Hepatocyte (in vitro differentiated cells): ENCODE measurements at regions not wholly inside any gene's neighbourhood (a gene's known extent, or its start where the extent isn't known, plus 50 kb on each side); places are given as distances from the start of the nearest gene placed in this dataset.

Experiments used
- EZH2 ChIP-seq: fragments of 200-600 bp; sonication (generic); IDR thresholded peaks from 2 replicates; pipeline ENCODE4 v1.6.1; 2016; ENCODE audit warnings: antibody characterized with exemption, mild to moderate bottlenecking, borderline replicate concordance
- TF ChIP-seq, protein P1 (sequence below): fragments of 200-600 bp; sonication (generic); IDR thresholded peaks from 2 replicates; pipeline ENCODE4 v1.5.1; 2016; ENCODE audit warnings: antibody characterized with exemption, mild to moderate bottlenecking; ENCODE audit not compliant: poor library complexity

DNA sequence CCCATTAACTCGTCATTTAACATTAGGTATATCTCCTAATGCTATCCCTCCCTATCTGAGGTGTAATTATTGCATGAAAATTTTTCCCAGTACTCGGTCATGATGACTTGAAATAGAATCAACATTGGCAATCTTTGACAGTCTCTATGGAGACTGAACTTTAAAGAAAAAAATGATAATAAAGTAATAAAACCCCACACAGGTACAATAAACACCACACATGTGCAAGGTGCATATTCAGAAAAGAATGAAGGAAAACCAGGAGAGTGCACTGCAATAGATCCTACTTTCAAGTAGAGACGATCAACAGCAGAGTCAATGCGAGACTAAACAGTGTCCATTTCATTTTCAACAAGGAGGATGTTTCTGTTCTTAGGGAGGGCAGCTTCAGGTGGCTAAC lies 1253.8 kb upstream of the TMEM132C start:
- TF ChIP-seq EZH2, result no peak
- TF ChIP-seq, protein P1, sequence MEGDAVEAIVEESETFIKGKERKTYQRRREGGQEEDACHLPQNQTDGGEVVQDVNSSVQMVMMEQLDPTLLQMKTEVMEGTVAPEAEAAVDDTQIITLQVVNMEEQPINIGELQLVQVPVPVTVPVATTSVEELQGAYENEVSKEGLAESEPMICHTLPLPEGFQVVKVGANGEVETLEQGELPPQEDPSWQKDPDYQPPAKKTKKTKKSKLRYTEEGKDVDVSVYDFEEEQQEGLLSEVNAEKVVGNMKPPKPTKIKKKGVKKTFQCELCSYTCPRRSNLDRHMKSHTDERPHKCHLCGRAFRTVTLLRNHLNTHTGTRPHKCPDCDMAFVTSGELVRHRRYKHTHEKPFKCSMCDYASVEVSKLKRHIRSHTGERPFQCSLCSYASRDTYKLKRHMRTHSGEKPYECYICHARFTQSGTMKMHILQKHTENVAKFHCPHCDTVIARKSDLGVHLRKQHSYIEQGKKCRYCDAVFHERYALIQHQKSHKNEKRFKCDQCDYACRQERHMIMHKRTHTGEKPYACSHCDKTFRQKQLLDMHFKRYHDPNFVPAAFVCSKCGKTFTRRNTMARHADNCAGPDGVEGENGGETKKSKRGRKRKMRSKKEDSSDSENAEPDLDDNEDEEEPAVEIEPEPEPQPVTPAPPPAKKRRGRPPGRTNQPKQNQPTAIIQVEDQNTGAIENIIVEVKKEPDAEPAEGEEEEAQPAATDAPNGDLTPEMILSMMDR, result no peak
